HG03135 (cell line): ENCODE measurements at regions not wholly inside any gene's neighbourhood (a gene's known extent, or its start where the extent isn't known, plus 50 kb on each side); places are given as distances from the start of the nearest gene placed in this dataset.
"Not testable (repeated sequence)": the region's sequence is repeated elsewhere in the genome, so short reads cannot be mapped to it uniquely, and the experiment has no call there.

ENCODE experiments used
- ATAC-seq: cut with Tn5 transposase; IDR thresholded peaks from one replicate; pipeline ENCODE4 v1.9.1; 2021; ENCODE audit warnings: mild to moderate bottlenecking, moderate library complexity; ENCODE audit not compliant: unreplicated experiment

- no peak for ATAC-seq
Measured at GRCh38 chr15:75100679-75101078, 77.3 kb downstream of the PPCDC start.

GRCh38 chr15:75104804-75105557 lies 81.6 kb downstream of the PPCDC start:
- ATAC-seq, result peak; percentile 41

- no peak for ATAC-seq
Measured at GRCh38 chr15:75107516-75107907, 84.1 kb downstream of the PPCDC start.

GRCh38 chr15:75107908-75108838 lies 84.8 kb downstream of the PPCDC start:
- ATAC-seq, result no peak

GRCh38 chr15:75109021-75109735 lies 85.8 kb downstream of the PPCDC start:
- no peak for ATAC-seq

- ATAC-seq, result no peak
Measured at GRCh38 chr15:75109736-75110130, 86.3 kb downstream of the PPCDC start.

GRCh38 chr15:75112278-75112847 lies 89.0 kb downstream of the PPCDC start:
- ATAC-seq, result no peak

- peak; percentile 46 for ATAC-seq
Measured at GRCh38 chr15:75112848-75113492, 88.7 kb upstream of the C15orf39 start.

- ATAC-seq, result no peak
Measured at GRCh38 chr15:75114327-75114726, 87.4 kb upstream of the C15orf39 start.

GRCh38 chr15:75114796-75115195 lies 86.9 kb upstream of the C15orf39 start:
- ATAC-seq, result no peak

- ATAC-seq, result not testable (repeated sequence)
Measured at GRCh38 chr15:75115411-75115913, 86.2 kb upstream of the C15orf39 start.

GRCh38 chr15:75116143-75116542 lies 85.5 kb upstream of the C15orf39 start:
- ATAC-seq, result not testable (repeated sequence)

- no peak for ATAC-seq
Measured at GRCh38 chr15:75117993-75118392, 83.7 kb upstream of the C15orf39 start.

GRCh38 chr15:75119312-75119711 lies 82.4 kb upstream of the C15orf39 start:
- ATAC-seq, result not testable (repeated sequence)

GRCh38 chr15:75121491-75121890 lies 80.2 kb upstream of the C15orf39 start:
- no peak for ATAC-seq

- no peak for ATAC-seq
Measured at GRCh38 chr15:75123395-75123794, 78.3 kb upstream of the C15orf39 start.

- not testable (repeated sequence) for ATAC-seq
Measured at GRCh38 chr15:75124278-75124677, 77.4 kb upstream of the C15orf39 start.

GRCh38 chr15:75125935-75126334 lies 75.7 kb upstream of the C15orf39 start:
- no peak for ATAC-seq

GRCh38 chr15:75126864-75127580 lies 74.7 kb upstream of the C15orf39 start:
- ATAC-seq, result no peak

GRCh38 chr15:75129788-75130187 lies 71.9 kb upstream of the C15orf39 start:
- ATAC-seq, result no peak
